GM18511 (cell line): ENCODE measurements at regions not wholly inside any gene's neighbourhood (a gene's known extent, or its start where the extent isn't known, plus 50 kb on each side); places are given as distances from the start of the nearest gene placed in this dataset.

Experiments used
- ATAC-seq: cut with Tn5 transposase; IDR thresholded peaks from one replicate; pipeline ENCODE4 v1.9.1; 2021; ENCODE audit warnings: mild to moderate bottlenecking, moderate library complexity; ENCODE audit not compliant: unreplicated experiment

DNA sequence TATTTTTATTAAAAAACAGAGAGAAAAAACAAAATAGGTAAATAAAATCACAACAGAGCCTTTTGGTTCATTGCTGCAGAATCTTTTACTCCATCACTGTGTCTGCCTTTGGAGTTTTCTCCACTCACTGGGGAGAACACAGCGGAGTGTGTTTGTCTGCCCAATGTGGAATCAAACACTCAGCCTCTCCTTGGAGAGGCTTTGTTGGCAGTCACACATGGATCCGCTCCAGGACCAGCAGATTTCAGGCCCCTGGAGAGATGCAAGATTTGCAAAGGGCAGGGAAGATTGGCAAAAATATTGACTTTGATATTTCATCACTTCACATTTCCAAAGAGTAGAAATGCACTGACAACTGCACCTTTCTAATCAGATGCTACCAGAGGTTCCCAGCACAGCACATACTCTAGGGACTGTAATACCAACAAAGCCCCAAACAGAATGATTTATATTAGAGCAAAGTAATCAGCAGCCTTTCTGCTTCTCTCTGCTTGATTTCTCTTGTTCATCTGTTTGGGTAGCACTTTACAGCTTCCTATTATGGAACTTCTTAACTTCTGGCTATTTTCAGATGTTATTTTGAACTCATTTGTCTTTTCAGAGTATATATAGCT lies 1898.8 kb upstream of the PIK3C3 start:
- ATAC-seq, result no peak

DNA sequence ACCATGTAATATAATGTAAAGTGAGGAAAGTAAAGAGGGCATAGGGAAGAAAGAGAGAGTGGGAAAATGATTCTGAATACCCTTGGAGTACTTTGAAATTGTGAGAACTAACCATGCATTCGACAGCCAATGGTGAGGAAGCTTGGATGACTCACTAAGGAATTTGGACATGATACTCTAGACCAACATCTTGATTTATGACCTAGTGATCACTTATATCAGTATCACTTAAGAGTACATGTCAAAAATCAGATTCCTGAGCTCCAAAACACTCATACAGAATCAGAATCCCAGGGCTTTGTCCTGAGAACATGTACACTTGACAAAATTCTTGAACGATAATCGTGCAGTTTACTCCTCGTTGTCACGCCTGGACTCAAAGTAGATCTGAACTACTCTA lies 1899.8 kb upstream of the PIK3C3 start:
- no peak for ATAC-seq

DNA sequence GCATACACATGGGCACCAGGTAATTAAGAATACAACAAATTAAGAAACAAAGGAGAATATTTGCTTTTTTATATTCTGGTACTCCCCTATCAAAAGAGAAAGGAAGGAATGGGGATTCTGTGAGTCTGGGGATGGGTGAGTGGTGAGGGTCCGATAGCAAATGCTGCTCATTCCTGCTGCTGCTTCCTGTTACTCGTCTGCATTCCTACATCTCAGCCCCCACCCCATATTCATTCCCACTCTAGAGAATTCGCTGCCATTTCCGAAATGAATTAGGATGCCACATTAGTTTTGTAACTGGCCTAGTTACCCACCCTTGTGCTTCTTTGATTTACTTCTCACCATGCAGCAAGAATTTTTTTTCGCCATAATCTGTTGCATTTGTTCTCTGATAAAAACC lies 1905.3 kb upstream of the PIK3C3 start:
- ATAC-seq, result no peak

DNA sequence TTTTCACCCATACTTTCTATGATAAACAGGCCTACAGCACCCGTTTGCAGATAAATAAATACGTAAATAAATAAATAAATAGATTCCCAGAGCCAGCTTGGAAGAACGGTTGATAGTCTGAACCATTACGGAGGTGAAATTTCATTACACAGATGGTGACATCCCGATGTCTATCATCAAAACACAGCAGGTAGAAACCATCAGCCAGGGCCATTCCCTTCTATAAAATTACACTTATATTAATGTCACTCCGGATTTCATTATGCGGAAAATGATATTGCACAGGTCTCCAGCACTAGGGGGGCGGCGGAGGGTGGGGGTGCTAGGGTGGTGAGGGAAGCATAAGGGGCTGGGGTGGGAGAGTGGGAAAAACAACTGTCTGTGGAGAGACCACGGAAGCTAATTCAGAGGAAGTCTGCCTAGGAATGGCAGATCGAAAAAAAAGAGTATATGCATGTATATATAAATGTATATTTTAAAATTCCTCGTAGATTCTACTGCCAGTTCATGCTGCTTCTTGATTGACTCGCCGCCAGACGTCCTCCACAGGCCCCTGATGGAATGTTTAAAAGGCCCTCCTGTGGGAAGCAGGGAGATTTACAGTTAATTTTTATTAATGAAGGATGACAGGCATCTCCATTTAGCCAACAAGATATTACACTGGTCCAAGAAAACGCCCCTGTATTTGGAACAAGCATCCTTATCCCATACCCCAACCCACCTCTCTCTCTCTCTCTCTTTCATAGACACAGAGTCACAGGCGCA lies 1906.0 kb upstream of the PIK3C3 start:
- no peak for ATAC-seq

DNA sequence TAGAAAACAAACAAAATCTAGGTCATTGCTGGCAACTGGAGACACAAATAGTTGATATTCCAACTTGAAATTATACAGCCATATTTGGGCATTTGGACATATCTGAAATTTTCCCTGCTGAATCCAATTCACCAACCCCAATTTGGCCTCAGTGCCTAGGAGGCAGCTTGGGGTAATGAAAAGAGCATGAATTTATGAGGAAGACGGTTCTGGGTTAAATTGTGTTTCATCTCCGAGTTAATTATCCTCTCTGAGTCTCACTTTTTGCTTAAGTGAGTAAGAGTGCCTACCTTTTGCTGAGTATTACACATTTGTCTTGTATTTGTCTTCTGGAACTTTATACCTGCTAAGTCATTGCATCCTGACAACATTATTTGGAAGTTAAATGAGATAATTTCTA lies 1906.8 kb upstream of the PIK3C3 start:
- ATAC-seq, result no peak

DNA sequence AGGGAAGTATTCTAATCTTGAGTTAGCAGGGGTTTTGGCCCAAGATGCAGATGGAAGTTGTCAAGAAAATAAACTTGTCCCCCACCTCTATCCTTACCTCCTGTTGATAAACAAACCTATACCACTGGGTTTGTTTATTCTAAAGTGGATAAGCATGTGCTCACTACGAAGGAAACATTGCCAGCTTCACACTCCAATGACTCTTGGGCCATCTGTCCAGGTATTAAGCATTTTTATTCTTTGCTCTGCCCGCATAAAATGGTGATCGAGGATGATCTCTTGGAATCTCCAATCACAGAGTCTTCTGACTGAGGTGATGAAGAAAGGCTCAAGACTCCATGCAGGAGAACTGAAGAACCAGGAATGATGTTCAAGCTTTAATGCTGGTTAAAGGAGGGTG lies 1908.4 kb upstream of the PIK3C3 start:
- no peak for ATAC-seq

DNA sequence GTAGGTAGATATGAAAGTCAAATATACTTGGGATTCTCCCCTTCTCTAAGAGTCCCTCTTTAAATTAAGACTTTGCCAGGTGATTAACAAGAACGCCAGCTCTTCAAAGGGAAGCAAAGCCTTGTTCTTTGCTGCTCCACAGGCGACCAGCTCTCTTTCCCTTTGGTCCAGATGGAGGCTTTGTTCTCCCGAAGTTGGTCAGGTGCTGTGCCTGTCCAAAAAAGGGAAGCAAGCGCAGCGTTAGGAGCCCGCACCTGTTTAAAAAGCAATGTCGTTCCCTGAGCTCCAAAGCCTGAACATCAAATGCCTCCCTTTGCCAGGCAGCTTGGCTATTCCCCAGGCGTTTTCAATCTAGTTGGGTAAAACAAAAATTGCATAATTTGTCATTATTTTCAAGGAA lies 1913.1 kb upstream of the PIK3C3 start:
- no peak for ATAC-seq

DNA sequence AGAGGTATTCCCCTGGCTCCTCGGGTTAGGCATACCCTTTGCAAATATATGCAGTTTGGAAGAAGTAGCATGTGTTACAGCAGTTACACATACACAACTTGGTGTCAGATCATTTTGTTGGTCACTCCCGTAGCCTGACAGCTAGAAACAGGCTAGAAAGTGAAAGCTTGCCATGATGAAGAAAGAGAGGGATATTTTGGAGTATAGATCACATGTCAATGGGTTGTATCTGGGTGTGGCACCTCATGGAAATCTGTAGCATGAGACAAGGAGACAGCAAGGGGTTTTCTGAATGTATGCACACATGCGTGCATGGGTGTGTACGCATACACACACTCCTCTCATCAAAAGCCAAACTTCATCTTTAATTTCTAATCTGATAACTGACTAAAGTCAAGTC lies 1914.5 kb upstream of the PIK3C3 start:
- no peak for ATAC-seq

DNA sequence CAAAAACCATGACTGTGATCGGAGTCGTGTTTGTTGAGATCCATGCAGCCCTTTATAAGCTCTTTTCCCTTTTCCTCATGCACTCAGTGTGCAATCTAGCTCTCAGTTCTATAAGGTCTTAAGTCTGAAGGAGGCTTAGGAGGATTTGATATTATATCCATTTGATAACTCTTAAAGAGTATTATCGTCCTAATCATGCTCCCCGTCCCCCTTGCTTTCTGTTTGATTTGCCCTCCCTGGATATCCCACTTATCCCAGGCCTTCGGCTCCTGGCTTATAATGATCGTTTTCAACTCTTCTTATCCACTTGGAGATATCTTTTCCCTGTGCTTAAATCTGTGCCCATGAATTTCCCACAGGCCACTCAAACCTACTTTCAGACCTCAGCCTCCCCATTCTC lies 1917.7 kb upstream of the PIK3C3 start:
- no peak for ATAC-seq

DNA sequence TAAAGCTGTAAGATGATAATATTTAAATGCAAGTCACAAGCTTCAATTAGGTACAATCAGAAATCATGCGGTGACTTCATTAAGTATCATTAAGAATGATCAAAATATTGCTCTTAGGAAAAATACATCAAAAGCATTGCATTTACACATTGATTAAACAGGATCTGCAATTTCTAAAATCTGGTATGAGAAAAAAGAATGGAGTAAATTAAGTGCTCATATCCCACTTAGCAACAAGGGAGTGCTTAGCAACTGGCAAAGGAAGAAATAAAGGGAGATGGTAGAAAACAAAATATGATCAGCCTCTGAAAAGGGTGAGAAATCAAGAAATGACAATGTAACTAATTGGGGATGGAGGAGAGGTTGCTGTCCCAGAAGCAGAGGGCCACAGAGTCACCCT lies 1918.2 kb upstream of the PIK3C3 start:
- ATAC-seq, result no peak

DNA sequence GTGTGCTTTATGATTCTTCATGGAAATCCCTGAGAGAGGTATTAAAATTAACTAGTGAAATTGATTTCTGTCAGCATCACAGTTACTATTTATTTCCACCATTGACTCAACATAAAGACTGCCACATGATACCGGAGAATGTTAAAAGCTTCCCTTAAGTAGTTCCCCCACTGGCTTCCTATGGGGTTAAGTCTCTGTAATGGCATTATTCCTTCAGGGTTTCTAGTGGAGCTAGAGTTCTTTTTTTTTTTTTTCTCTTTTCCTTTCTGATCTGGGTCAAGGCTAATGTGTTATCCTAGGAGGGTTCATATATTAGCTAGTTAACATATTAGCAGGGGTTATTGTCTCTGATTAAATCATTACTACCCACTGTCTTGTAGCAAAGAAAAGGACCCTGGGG lies 1919.1 kb upstream of the PIK3C3 start:
- ATAC-seq, result no peak

DNA sequence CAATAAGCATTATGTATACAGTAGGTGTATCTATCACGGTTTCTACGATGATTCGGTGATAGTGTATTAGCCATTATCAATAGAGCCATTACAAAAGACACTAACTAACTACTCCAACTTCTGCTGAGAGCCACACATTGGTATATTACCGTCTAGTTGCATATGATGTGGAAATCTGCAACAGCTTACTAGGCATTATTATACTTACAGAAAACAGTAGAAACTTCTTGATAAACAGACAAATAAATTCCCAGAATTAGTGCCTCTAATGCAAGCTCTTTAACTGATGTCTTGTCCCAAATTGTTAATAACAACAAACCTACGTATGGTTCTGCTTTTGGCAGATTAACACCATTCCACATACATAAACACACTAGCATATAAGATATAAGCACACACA lies 1923.0 kb upstream of the PIK3C3 start:
- no peak for ATAC-seq

DNA sequence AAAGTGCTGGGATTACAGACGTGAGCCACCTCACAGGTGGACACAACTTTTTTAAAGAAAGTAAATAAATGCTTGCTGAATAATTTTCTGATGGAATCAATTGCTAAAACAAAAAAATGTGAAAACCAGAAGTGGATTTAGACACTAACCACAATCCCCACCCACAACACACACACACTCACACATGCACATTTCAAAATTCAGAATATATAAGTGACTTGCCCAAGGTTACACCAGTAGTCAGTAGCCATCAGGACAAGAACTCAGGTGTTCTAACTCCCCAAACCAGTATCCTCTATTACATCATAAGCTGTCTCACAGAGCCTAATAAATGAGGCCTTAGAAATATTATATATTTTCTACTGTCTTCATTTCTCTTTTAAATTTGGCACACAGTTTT lies 1923.6 kb upstream of the PIK3C3 start:
- ATAC-seq, result no peak

DNA sequence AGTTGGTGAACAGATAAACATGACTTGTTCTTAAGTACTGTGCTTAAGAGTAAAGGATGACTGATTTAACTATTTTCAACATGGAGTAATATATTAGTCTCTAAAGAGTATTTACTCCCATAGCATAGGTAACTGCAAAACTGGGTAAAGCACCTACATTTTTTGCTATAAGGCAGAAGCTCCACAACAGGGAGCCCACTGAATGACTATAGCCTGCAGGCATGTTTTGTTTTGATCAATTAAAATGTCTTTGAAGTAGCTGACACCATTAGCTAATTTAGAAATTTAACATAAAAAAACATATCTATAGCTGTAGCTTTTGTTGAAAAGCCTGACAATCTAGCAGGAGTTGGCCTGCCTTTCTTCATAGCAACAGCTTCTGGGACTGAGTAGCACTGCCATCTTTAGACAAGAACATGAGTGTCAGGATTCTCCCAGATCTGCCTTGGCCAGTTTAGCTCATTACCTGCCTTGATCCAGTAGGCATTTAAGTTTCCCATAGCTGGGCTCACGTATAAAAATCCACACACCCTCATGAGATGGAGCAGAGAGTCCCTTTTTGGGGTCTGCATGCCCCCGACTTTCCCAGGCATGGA lies 1935.1 kb upstream of the PIK3C3 start:
- no peak for ATAC-seq

DNA sequence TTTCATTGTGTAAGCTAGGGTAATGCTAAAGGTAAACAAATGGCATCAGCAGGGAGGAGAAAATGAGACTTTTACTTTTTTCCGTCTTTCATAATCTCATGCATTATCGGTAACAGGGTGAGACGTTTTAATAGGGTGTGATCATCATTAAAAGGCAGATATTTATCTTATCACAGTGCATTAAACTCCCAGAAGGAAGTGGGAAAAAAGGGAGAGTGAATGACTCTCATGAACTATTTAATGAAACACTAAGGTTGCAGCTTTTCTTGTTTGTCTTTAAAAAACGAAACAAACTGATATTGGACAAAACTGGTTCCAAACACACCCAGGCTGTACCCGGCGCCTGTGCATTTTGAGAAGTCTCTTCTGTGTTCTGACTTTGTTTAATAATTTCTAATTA lies 1936.8 kb upstream of the PIK3C3 start:
- ATAC-seq, result no peak

DNA sequence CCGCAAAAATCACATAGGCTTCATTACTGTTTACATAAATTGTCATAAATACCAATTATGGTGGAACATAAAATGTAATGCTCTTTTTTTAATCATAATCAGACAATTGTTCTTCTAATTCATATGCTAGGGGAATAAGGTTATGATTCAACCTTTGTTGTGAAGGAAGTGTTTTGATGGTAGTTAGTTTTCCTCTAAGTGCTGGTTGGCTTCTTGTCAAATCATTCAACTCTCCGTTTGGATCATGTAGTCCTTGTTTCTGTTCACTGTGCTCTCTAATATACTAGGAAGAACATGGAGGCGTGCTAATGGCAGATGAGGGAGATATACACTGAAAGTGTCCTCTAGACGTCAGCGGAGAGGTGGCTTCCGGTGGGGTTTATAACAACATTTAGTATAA lies 1938.0 kb upstream of the PIK3C3 start:
- no peak for ATAC-seq

DNA sequence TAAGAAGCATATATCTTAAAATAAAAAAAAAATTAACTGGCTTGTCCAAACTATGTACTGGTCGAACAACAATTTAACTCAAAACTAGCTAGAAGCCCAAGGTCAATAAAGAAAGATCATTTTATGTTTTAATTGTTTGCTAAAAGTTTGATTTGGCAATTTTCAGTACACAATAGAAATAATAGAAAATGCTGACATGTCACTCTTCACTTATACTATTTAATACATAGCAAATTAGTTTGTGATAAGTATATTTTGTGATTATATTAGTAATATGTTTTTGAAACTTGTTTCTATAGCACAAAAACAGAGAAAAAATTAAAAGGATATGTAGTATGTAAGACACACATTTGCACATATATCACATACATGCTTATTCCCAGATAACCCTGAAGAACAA lies 1938.6 kb upstream of the PIK3C3 start:
- ATAC-seq, result no peak

DNA sequence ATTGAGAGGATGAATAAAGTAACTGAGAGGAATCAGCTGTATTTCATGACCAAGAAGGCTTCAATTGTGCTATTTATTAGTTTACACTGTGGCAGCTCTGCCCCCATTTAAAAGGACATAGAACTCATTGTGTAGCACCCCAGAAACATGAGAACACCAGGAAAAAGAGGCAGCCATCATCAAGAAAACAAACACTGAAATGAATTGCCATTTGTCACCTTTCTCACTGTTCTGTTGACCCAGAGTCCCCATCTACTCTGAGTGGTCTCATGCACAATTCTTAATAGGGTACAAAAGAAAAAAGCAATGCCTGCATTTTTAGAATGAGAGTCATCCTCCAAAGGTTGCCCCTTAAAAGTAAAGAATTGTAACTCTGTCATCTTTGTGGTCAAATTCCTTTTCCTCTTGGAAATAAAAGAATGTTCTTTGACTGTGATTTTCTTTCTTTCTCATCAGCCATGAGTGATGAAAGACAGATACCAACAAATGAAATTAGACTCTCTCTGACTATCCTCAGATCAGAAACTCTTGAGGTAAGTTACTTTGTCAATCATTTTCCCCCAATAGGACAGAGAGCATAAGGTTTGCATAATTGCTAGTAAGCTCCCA lies 1941.9 kb upstream of the PIK3C3 start:
- no peak for ATAC-seq

DNA sequence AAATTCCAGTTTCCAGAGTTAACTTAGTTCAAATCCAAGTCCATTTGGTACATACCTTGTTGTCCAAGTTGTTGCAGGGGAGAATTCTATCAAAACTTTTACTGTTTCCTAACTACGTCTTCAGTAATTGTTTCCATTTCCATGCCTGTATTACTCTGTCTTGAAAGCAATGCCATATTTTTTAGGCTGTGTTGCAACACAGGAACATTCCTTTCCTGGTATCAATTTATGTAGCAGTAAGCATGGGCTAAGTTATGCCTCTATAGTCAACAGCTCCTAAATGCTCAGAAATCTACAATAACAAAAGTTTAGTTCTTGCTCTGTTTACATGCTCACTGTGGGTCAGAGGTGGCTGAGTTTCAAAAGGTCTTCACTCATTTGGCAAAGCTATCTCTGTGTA lies 1943.8 kb upstream of the PIK3C3 start:
- ATAC-seq, result no peak

DNA sequence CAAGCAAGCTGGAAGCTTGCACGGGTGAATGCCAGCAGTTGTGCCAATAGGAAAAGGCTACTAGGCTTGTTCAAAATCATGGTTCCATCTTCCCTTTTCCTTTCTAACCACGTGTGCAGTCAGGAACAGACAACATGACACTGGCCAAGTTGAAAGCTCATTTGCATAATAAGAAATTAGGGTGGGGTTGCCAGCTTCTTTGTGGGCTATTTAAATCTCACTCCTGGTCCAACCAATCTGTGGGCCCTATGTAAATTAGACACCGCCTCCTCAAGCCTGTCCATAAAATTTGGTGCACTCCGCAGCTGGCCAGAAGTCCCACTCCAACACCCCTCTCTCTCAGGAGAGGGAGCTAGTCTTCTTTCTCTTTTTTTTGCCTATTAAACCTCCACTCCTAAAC lies 1948.4 kb upstream of the PIK3C3 start:
- ATAC-seq, result no peak

DNA sequence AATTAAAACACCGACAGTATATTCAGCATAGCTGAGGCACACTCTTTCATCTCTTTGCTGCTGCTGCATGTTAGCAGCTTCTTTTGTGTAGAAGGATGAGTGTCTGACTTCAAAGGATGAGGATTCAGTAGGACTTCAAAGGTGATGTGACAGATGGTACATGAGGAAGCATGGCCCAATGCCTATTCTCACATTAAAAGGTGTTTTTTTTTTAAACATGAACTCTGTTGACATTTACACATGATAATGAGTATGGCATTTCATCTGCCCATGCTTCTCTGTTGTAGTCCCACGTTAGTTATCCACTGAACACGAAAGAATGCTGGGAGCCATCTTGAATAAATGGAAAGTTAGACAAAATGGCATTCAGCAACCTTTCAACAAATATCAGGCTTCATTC lies 1950.8 kb upstream of the PIK3C3 start:
- ATAC-seq, result no peak

DNA sequence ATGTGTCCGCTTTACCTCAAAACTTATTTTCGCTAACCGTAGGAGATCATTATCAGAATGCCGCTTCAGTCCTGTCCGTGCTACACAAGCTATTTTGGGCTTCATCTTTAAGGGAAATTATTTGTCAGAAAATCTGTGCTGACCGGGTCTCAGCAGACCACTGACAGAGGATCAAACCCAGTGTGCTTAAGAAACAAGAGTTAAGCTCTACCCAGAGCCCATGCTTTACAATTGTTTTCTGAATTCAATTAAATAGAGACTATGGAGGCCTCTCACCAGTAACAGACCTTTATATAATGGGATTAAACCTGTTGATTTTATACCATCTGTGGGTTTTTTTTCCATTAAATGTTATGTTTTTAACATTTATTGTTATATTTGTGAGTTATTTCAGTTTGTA lies 1956.7 kb upstream of the PIK3C3 start:
- no peak for ATAC-seq
